ENCODE measurements at regions not wholly inside any gene's neighbourhood (a gene's known extent, or its start where the extent isn't known, plus 50 kb on each side); places are given as distances from the start of the nearest gene placed in this dataset.

- no peak overlapping the region for H3K4me3 ChIP-seq (ENCODE audit: extremely low read depth, insufficient read depth, low read length, poor library complexity, severe bottlenecking)
- WGBS, 2 experiments (ENCODE audit: insufficient coverage in 2 of 2), result 86 to 88% methylated on average over 2 of the region's 2 CpGs
- H3K36me3 ChIP-seq (ENCODE audit: control insufficient read depth, insufficient read depth, low read length), result no peaks in the 10 kb centered on the region
- H3K4me1 ChIP-seq (ENCODE audit: control insufficient read depth, insufficient read depth, low read length, poor library complexity, severe bottlenecking), result peaks cover 3% of the 10 kb centered on the region
- H3K27ac ChIP-seq (ENCODE audit: low read depth, low read length, severe bottlenecking), result no peak overlapping the region
- H3K9me3 ChIP-seq (ENCODE audit: control insufficient read depth, low read length), result no peaks in the 10 kb centered on the region
Observed at GRCh38 chr5:5645198-5645597, 222.7 kb downstream of the ICE1 start.

- H3K4me1 ChIP-seq (ENCODE audit: control insufficient read depth, insufficient read depth, low read length, poor library complexity, severe bottlenecking), result no peaks in the 10 kb centered on the region
- no peaks in the 10 kb centered on the region for H3K36me3 ChIP-seq (ENCODE audit: control insufficient read depth, insufficient read depth, low read length)
- H3K9me3 ChIP-seq (ENCODE audit: control insufficient read depth, low read length), result no peaks in the 10 kb centered on the region
- 79 to 97% methylated on average over 3 to 4 of the region's 6 CpGs for WGBS, 2 experiments (ENCODE audit: insufficient coverage in 2 of 2)
- no peak overlapping the region for H3K27ac ChIP-seq (ENCODE audit: low read depth, low read length, severe bottlenecking)
- H3K4me3 ChIP-seq (ENCODE audit: extremely low read depth, insufficient read depth, low read length, poor library complexity, severe bottlenecking), result no peak overlapping the region
Observed at GRCh38 chr5:5644249-5644648, 221.8 kb downstream of the ICE1 start.

GRCh38 chr5:5643481-5643880, 221.0 kb downstream of the ICE1 start:
- H3K4me3 ChIP-seq (ENCODE audit: extremely low read depth, insufficient read depth, low read length, poor library complexity, severe bottlenecking), result no peak overlapping the region
- no peaks in the 10 kb centered on the region for H3K9me3 ChIP-seq (ENCODE audit: control insufficient read depth, low read length)
- no peak overlapping the region for H3K27ac ChIP-seq (ENCODE audit: low read depth, low read length, severe bottlenecking)
- H3K36me3 ChIP-seq (ENCODE audit: control insufficient read depth, insufficient read depth, low read length), result no peaks in the 10 kb centered on the region
- H3K4me1 ChIP-seq (ENCODE audit: control insufficient read depth, insufficient read depth, low read length, poor library complexity, severe bottlenecking), result no peaks in the 10 kb centered on the region
- no CpG with 5 or more reads among the region's 4 CpGs for WGBS, 2 experiments (ENCODE audit: insufficient coverage in 2 of 2)

- Histone ChIP-seq H3K4me3 (ENCODE audit: extremely low read depth, insufficient read depth, low read length, poor library complexity, severe bottlenecking) (no peak overlapping the region), H3K9me3 (ENCODE audit: control insufficient read depth, low read length) (no peaks in the 10 kb centered on the region)
- 88 to 90% methylated on average over 1 of the region's 4 CpGs for WGBS, 2 experiments (ENCODE audit: insufficient coverage in 2 of 2)
Observed at GRCh38 chr5:5638211-5638610, 215.7 kb downstream of the ICE1 start.

GRCh38 chr5:5637173-5637572, 214.7 kb downstream of the ICE1 start:
- Histone ChIP-seq H3K27ac (ENCODE audit: low read depth, low read length, severe bottlenecking) (no peak overlapping the region), H3K4me3 (ENCODE audit: extremely low read depth, insufficient read depth, low read length, poor library complexity, severe bottlenecking) (no peak overlapping the region), H3K4me1 (ENCODE audit: control insufficient read depth, insufficient read depth, low read length, poor library complexity, severe bottlenecking) (no peaks in the 10 kb centered on the region), H3K9me3 (ENCODE audit: control insufficient read depth, low read length) (no peaks in the 10 kb centered on the region), H3K36me3 (ENCODE audit: control insufficient read depth, insufficient read depth, low read length) (no peaks in the 10 kb centered on the region)
- no CpG with 5 or more reads among the region's 2 CpGs for WGBS, 2 experiments (ENCODE audit: insufficient coverage in 2 of 2)

More at GRCh38 chr5:5638211-5638610, 215.7 kb downstream of the ICE1 start:
- no peaks in the 10 kb centered on the region for H3K36me3 ChIP-seq (ENCODE audit: control insufficient read depth, insufficient read depth, low read length)
- H3K27ac ChIP-seq (ENCODE audit: low read depth, low read length, severe bottlenecking), result no peak overlapping the region
- H3K4me1 ChIP-seq (ENCODE audit: control insufficient read depth, insufficient read depth, low read length, poor library complexity, severe bottlenecking), result no peaks in the 10 kb centered on the region

GRCh38 chr5:5634817-5635216, 212.3 kb downstream of the ICE1 start:
- WGBS, 2 experiments (ENCODE audit: insufficient coverage in 2 of 2), result 85 to 94% methylated on average over 3 to 4 of the region's 4 CpGs
- Histone ChIP-seq H3K4me1 (ENCODE audit: control insufficient read depth, insufficient read depth, low read length, poor library complexity, severe bottlenecking) (peaks cover 4% of the 10 kb centered on the region), H3K36me3 (ENCODE audit: control insufficient read depth, insufficient read depth, low read length) (no peaks in the 10 kb centered on the region)

GRCh38 chr5:5633579-5633978, 211.1 kb downstream of the ICE1 start:
- no peak overlapping the region for H3K4me3 ChIP-seq (ENCODE audit: extremely low read depth, insufficient read depth, low read length, poor library complexity, severe bottlenecking)

More at GRCh38 chr5:5634817-5635216, 212.3 kb downstream of the ICE1 start:
- Histone ChIP-seq H3K4me3 (ENCODE audit: extremely low read depth, insufficient read depth, low read length, poor library complexity, severe bottlenecking) (no peak overlapping the region), H3K27ac (ENCODE audit: low read depth, low read length, severe bottlenecking) (no peak overlapping the region), H3K9me3 (ENCODE audit: control insufficient read depth, low read length) (no peaks in the 10 kb centered on the region)

GRCh38 chr5:5632678-5633077, 210.2 kb downstream of the ICE1 start:
- 100% methylated on average over 2 of the region's 2 CpGs; no CpG with 5 or more reads in 1 of the 2 experiments for WGBS, 2 experiments (ENCODE audit: insufficient coverage in 2 of 2)
- no peaks in the 10 kb centered on the region for H3K9me3 ChIP-seq (ENCODE audit: control insufficient read depth, low read length)
- no peak overlapping the region for H3K4me3 ChIP-seq (ENCODE audit: extremely low read depth, insufficient read depth, low read length, poor library complexity, severe bottlenecking)
- no peaks in the 10 kb centered on the region for H3K36me3 ChIP-seq (ENCODE audit: control insufficient read depth, insufficient read depth, low read length)
- peaks cover 11% of the 10 kb centered on the region for H3K4me1 ChIP-seq (ENCODE audit: control insufficient read depth, insufficient read depth, low read length, poor library complexity, severe bottlenecking)
- H3K27ac ChIP-seq (ENCODE audit: low read depth, low read length, severe bottlenecking), result no peak overlapping the region

More at GRCh38 chr5:5633579-5633978, 211.1 kb downstream of the ICE1 start:
- 90% methylated on average over 2 of the region's 4 CpGs for WGBS, 2 experiments (ENCODE audit: insufficient coverage in 2 of 2)
- Histone ChIP-seq H3K36me3 (ENCODE audit: control insufficient read depth, insufficient read depth, low read length) (no peaks in the 10 kb centered on the region), H3K9me3 (ENCODE audit: control insufficient read depth, low read length) (no peaks in the 10 kb centered on the region), H3K27ac (ENCODE audit: low read depth, low read length, severe bottlenecking) (no peak overlapping the region), H3K4me1 (ENCODE audit: control insufficient read depth, insufficient read depth, low read length, poor library complexity, severe bottlenecking) (peaks cover 11% of the 10 kb centered on the region)

GRCh38 chr5:5629607-5629978, 207.1 kb downstream of the ICE1 start:
- no peak overlapping the region for H3K4me3 ChIP-seq (ENCODE audit: extremely low read depth, insufficient read depth, low read length, poor library complexity, severe bottlenecking)
- H3K4me1 ChIP-seq (ENCODE audit: control insufficient read depth, insufficient read depth, low read length, poor library complexity, severe bottlenecking), result peaks cover 11% of the 10 kb centered on the region
- no peak overlapping the region for H3K27ac ChIP-seq (ENCODE audit: low read depth, low read length, severe bottlenecking)
- peaks cover 3% of the 10 kb centered on the region for H3K9me3 ChIP-seq (ENCODE audit: control insufficient read depth, low read length)
- WGBS, 2 experiments (ENCODE audit: insufficient coverage in 2 of 2), result 88 to 98% methylated on average over 4 of the region's 5 CpGs
- H3K36me3 ChIP-seq (ENCODE audit: control insufficient read depth, insufficient read depth, low read length), result no peaks in the 10 kb centered on the region

GRCh38 chr5:5628866-5629606, 206.6 kb downstream of the ICE1 start:
- 93% methylated on average over 7 to 10 of the region's 10 CpGs for WGBS, 2 experiments (ENCODE audit: insufficient coverage in 2 of 2)
- H3K4me1 ChIP-seq (ENCODE audit: control insufficient read depth, insufficient read depth, low read length, poor library complexity, severe bottlenecking), result peaks cover 11% of the 10 kb centered on the region

GRCh38 chr5:5626412-5626811, 203.9 kb downstream of the ICE1 start:
- no peak overlapping the region for H3K4me3 ChIP-seq (ENCODE audit: extremely low read depth, insufficient read depth, low read length, poor library complexity, severe bottlenecking)
- peaks cover 21% of the 10 kb centered on the region for H3K9me3 ChIP-seq (ENCODE audit: control insufficient read depth, low read length)
- peaks cover 11% of the 10 kb centered on the region for H3K4me1 ChIP-seq (ENCODE audit: control insufficient read depth, insufficient read depth, low read length, poor library complexity, severe bottlenecking)
- H3K36me3 ChIP-seq (ENCODE audit: control insufficient read depth, insufficient read depth, low read length), result no peaks in the 10 kb centered on the region
- no CpG with 5 or more reads among the region's 1 CpG for whole genome bisulfite sequencing, 2 experiments (ENCODE audit: insufficient coverage in 2 of 2)
- no peak overlapping the region for H3K27ac ChIP-seq (ENCODE audit: low read depth, low read length, severe bottlenecking)

More at GRCh38 chr5:5628866-5629606, 206.6 kb downstream of the ICE1 start:
- H3K36me3 ChIP-seq (ENCODE audit: control insufficient read depth, insufficient read depth, low read length), result no peaks in the 10 kb centered on the region
- H3K4me3 ChIP-seq (ENCODE audit: extremely low read depth, insufficient read depth, low read length, poor library complexity, severe bottlenecking), result no peak overlapping the region
- H3K9me3 ChIP-seq (ENCODE audit: control insufficient read depth, low read length), result peaks cover 8% of the 10 kb centered on the region
- no peak overlapping the region for H3K27ac ChIP-seq (ENCODE audit: low read depth, low read length, severe bottlenecking)

Data from mesodermal cell (in vitro differentiated cells).